Sciatic nerve (tissue), 2 donors: ENCODE measurements at regions not wholly inside any gene's neighbourhood (a gene's known extent, or its start where the extent isn't known, plus 50 kb on each side); places are given as distances from the start of the nearest gene placed in this dataset.
"Not testable (repeated sequence)": the region's sequence is repeated elsewhere in the genome, so short reads cannot be mapped to it uniquely, and the experiment has no call there.

Source experiments
- ATAC-seq: fragments of 200-7000 bp; cut with Tn5 transposase; one replicate; pipeline ENCODE4 v1.9.1; 2020; ENCODE audit warnings: mild to moderate bottlenecking, moderate library complexity
- DNase-seq: peaks from one replicate; pipeline ENCODE4 v3.0.0-alpha.2; 2020; ENCODE audit warnings: low spot score
- intact Hi-C: fragments of 100-400 bp; cut with DNase I; formaldehyde crosslinking; loops from one replicate; pipeline ENCODE4 v1.14.2; 2022
- donor health status: DM: no; HTN: no; CAD: no.
- donor health status: DM: no; HTN: no; CAD: no.

- intact Hi-C loops = no loop called here
- DNase-seq = no peak
- no peak for ATAC-seq
Measured at GRCh38 chr7:355568-355967, 65.6 kb downstream of the FOXL3 start.

- ATAC-seq (no peak), DNase-seq (no peak)
- intact Hi-C loops = no loop called here
Measured at GRCh38 chr7:356087-356486, 66.1 kb downstream of the FOXL3 start.

- ATAC-seq (peak; percentile 52), DNase-seq (no peak)
- intact Hi-C loops = no loop called here
Measured at GRCh38 chr7:356691-357462, 66.9 kb downstream of the FOXL3 start.

- intact Hi-C loops = no loop called here
- ATAC-seq (no peak), DNase-seq (no peak)
Measured at GRCh38 chr7:357531-358209, 67.7 kb downstream of the FOXL3 start.

- ATAC-seq (no peak), DNase-seq (no peak)
- intact Hi-C loops = no loop called here
Measured at GRCh38 chr7:358352-358751, 68.4 kb downstream of the FOXL3 start.

- intact Hi-C loops = no loop called here
- no peak for DNase-seq
- no peak for ATAC-seq
Measured at GRCh38 chr7:359226-359765, 69.3 kb downstream of the FOXL3 start.

- DNase-seq (no peak), ATAC-seq (no peak)
- intact Hi-C loops = no loop called here
Measured at GRCh38 chr7:359766-360361, 69.9 kb downstream of the FOXL3 start.

GRCh38 chr7:360454-361100 lies 70.6 kb downstream of the FOXL3 start:
- intact Hi-C loops = no loop called here
- ATAC-seq (no peak), DNase-seq (no peak)

GRCh38 chr7:361182-361581 lies 71.2 kb downstream of the FOXL3 start:
- intact Hi-C loops, ATAC-seq, DNase-seq: not testable (repeated sequence)

- intact Hi-C loops = no loop called here
- ATAC-seq (no peak), DNase-seq (no peak)
Measured at GRCh38 chr7:361680-362401, 71.9 kb downstream of the FOXL3 start.

- intact Hi-C loops = no loop called here
- no peak for ATAC-seq
- DNase-seq = no peak
Measured at GRCh38 chr7:362402-363096, 72.6 kb downstream of the FOXL3 start.

GRCh38 chr7:363626-364025 lies 73.7 kb downstream of the FOXL3 start:
- no peak for ATAC-seq
- no peak for DNase-seq
- intact Hi-C loops = no loop called here

GRCh38 chr7:364536-364935 lies 74.6 kb downstream of the FOXL3 start:
- intact Hi-C loops = no loop called here
- no peak for DNase-seq
- ATAC-seq = no peak

- DNase-seq = no peak
- intact Hi-C loops = no loop called here
- ATAC-seq = no peak
Measured at GRCh38 chr7:365593-365992, 75.6 kb downstream of the FOXL3 start.

GRCh38 chr7:366161-366803 lies 76.3 kb downstream of the FOXL3 start:
- DNase-seq (no peak), ATAC-seq (peak; percentile 36)
- intact Hi-C loops = no loop called here

- intact Hi-C loops = no loop called here
- ATAC-seq = no peak
- no peak for DNase-seq
Measured at GRCh38 chr7:367351-367901, 77.5 kb downstream of the FOXL3 start.

- DNase-seq (no peak), ATAC-seq (no peak)
Measured at GRCh38 chr7:368651-369475, 78.9 kb downstream of the FOXL3 start.

More at GRCh38 chr7:368651-369475, 78.9 kb downstream of the FOXL3 start:
- intact Hi-C loops = no loop called here
